Thyroid gland (tissue), 4 donors: ENCODE measurements at regions not wholly inside any gene's neighbourhood (a gene's known extent, or its start where the extent isn't known, plus 50 kb on each side); places are given as distances from the start of the nearest gene placed in this dataset.

Source experiments
- CTCF ChIP-seq, 6 experiments: fragments of 200-600 bp in 3 of 6; fragments of 450-650 bp in 3 of 6; sonication (generic) in 3 of 6; IDR thresholded peaks; one replicate each; pipeline ENCODE4 v1.5.1; 2016 to 2019; ENCODE audit warnings: antibody characterized with exemption in 6 of 6, mild to moderate bottlenecking in 2 of 6, inconsistent platforms in 1 of 6, moderate library complexity in 1 of 6
- POLR2A ChIP-seq, 2 donors: fragments of 450-650 bp; IDR thresholded peaks; one replicate each; pipeline ENCODE4 v1.6.1; 2017; ENCODE audit warnings: antibody characterized with exemption in 2 of 2, mild to moderate bottlenecking in 2 of 2, moderate library complexity in 1 of 2

- TF ChIP-seq CTCF (IDR thresholded peaks at IDR 0.05) (no peak), POLR2A (IDR thresholded peaks at IDR 0.05) (no peak)
Observed at GRCh38 chr20:39090906-39091305, 128.8 kb downstream of the DHX35 start.
